ENCODE measurements at regions not wholly inside any gene's neighbourhood (a gene's known extent, or its start where the extent isn't known, plus 50 kb on each side); places are given as distances from the start of the nearest gene placed in this dataset.

GRCh38 chr3:116767726-116768125 lies 58.1 kb downstream of the TUSC7 start:
- no peak for DNase-seq (ENCODE audit: low read depth)

- DNase-seq (ENCODE audit: low read depth) = peak; percentile 61
Observed at GRCh38 chr3:116770815-116771450, 61.4 kb downstream of the TUSC7 start.

- DNase-seq (ENCODE audit: low read depth) = no peak
Observed at GRCh38 chr3:116776880-116777785, 67.6 kb downstream of the TUSC7 start.

DNA sequence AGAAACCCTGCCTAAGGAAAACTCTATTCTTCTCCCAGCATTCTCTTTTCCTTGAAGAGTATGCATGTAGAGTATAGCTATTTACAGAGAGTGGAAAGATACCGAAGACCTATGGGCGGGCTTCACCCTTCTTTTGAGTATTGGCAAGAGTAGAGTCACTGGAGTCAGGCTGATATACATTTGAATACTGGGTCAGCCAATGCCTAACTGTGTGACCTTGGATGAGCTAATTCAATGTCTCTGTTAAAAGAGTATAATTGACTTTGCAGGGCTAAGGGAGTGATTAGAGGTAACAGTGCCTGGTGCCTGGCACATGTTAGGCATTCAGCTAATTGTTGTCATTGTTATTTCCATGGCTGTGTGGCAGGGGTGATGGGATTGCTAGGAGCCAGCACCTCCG lies 75.6 kb downstream of the TUSC7 start:
- no peak for DNase-seq (ENCODE audit: low read depth)

- no peak for DNase-seq (ENCODE audit: low read depth)
Observed at GRCh38 chr3:116802651-116803050, 93.1 kb downstream of the TUSC7 start.

DNA sequence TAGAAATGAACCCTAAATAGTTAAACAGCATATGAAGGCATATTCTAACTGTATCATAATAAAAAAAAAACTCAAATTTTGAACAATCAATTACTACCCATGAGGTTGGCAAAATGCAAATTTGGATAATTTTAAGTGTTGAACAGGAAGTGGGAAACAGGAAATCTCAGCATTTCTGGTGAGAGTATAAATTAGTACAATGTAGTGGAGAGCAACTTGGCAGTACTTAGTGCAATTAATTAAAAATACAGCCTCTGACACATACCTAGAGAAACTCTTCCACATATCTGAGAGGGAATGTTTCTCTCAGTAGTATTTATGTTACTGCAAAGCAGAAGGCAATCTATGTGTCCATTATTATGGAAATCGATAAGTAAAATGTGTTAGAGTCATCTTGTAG lies 96.8 kb downstream of the TUSC7 start:
- no peak for DNase-seq (ENCODE audit: low read depth)

DNA sequence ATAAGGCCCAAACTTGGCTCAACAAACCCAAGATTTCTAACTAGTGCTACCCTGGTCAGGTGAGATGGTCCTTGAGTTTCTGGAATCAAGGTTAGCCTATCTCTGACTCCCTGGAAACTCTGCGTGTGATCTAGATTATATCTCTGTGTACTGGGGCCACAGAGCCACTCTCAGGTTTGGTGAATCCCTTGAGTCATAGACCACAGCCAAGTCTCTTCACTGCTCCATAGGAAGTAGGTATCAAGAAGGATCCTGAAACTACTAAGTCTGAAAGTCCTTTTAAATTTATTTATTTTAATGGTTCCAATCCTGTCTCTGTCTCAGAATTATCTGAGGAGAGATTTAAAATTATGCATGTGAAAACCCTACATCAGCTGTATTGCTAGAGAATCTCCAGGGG lies 99.1 kb downstream of the TUSC7 start:
- no peak for DNase-seq (ENCODE audit: low read depth)

GRCh38 chr3:116809208-116809607 lies 99.6 kb downstream of the TUSC7 start:
- no peak for DNase-seq (ENCODE audit: low read depth)

- DNase-seq (ENCODE audit: low read depth) = no peak
Observed at GRCh38 chr3:116811754-116812153, 102.2 kb downstream of the TUSC7 start.

- DNase-seq (ENCODE audit: low read depth) = no peak
Observed at GRCh38 chr3:116812949-116813348, 103.4 kb downstream of the TUSC7 start.

- no peak for DNase-seq (ENCODE audit: low read depth)
Observed at GRCh38 chr3:116815321-116815720, 105.7 kb downstream of the TUSC7 start.

DNA sequence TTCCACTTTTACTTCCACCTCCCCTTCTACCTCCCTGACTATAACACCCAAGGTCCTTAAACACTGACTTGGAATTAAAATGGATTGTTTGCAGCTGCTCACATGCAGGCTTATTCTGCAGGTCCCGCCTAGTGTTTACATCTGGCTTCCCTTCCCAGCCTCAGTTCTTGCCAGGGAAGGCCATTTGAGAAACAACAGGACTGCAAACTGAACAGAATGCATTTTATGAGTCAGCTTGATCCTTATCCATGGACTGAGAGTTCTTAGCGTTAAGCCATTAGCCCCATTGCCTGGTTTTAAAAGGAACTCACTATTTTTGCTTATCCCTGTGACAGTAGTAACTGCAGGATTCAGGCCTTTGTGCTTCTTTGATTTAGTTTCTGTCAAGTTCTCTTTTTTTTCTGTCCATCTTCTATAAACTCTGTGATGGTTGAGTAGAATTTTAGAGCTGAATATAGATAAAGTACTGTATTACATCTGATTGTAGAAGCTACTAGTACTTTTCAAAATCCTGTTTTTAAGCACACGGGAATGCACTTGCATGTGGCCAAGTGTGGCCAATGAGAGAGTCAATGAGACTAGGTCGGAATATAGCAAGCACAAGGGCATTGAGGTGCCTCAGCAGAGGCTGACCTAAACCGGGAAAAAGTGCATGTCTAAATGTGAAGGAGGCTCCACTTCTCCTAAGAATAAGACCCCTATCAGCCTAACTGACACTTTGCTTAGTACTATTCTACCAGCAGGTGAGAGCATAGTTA lies 106.4 kb downstream of the TUSC7 start:
- peak; percentile 4 for DNase-seq (ENCODE audit: low read depth)

DNA sequence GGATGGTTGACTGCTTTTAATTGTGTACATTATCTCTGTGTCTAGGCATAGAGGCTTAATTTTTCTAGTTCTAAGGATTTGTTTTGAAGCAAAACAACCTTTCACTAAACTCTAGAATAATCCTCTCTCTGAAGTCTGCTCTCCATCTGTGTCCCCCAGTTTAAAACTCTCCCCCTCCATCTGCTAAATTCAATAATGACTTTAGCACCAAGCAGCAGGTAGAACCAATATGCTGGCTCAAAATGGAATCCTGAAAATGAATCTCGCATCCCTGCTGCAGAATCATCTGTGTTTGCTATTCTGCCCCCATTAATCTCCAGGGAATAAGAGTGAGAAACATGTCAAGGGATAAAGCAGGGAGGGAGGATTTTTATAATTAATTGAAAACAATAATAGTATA lies 111.8 kb downstream of the TUSC7 start:
- DNase-seq (ENCODE audit: low read depth) = no peak

- DNase-seq (ENCODE audit: low read depth) = no peak
Observed at GRCh38 chr3:116824208-116824607, 114.6 kb downstream of the TUSC7 start.

DNA sequence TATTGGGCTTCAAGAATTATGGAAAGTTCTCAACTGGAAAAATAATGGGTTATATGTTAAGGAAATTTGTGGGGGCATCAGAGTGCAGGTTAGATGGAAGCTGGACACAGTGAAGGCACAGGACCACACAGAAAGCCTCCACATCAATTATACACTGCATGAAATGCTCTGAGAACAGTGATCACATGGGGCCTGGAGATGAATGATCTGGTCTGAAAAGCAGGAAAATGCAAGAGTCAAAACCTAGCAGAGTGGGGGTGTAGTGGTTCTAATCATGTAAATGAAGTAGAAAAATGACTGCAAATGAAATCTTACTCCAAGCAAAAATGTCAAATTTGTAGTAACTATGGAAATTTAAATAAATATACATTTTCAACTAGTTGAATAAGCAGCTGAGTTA lies 123.6 kb downstream of the TUSC7 start:
- no peak for DNase-seq (ENCODE audit: low read depth)

DNA sequence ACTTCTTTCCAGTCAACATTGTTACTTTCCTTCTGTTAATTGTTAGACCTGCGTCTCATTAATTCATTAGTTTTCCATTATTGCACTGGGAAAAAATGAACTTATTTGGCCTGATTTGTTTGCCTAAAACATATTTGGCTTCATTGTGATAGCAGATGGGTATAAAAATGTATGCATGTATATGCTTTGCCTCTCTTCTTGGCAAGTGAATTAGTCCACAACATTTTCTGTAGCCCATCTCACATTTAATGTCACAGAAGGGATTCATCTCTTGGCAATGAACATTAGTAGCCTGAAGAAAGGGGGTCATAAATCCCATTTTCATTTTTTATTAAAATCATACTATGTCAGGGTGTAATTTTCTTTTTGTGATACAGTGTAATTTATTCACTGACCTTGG lies 125.2 kb downstream of the TUSC7 start:
- no peak for DNase-seq (ENCODE audit: low read depth)

- DNase-seq (ENCODE audit: low read depth) = no peak
Observed at GRCh38 chr3:116835658-116836057, 126.1 kb downstream of the TUSC7 start.

- DNase-seq (ENCODE audit: low read depth) = peak; percentile 11
Observed at GRCh38 chr3:116836286-116836685, 126.7 kb downstream of the TUSC7 start.

DNA sequence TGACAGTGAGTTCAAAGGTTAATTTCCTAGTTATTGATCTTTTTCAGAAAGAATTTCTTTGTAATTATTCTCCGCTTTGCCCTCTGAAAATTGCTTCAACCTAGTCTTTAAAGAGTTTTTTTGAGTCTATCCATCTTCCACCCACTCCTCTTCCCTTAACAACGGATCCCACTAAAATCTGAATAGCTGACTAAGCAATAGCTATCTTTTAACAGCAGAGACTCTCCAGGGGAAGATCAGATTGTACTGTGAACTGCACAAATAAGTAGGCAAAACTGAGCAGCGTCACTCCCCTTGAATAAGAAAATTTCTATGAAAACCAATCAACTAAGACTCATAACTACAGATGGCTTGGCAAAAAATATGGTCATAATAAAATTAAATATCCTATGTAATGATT lies 127.9 kb downstream of the TUSC7 start:
- DNase-seq (ENCODE audit: low read depth) = no peak

DNA sequence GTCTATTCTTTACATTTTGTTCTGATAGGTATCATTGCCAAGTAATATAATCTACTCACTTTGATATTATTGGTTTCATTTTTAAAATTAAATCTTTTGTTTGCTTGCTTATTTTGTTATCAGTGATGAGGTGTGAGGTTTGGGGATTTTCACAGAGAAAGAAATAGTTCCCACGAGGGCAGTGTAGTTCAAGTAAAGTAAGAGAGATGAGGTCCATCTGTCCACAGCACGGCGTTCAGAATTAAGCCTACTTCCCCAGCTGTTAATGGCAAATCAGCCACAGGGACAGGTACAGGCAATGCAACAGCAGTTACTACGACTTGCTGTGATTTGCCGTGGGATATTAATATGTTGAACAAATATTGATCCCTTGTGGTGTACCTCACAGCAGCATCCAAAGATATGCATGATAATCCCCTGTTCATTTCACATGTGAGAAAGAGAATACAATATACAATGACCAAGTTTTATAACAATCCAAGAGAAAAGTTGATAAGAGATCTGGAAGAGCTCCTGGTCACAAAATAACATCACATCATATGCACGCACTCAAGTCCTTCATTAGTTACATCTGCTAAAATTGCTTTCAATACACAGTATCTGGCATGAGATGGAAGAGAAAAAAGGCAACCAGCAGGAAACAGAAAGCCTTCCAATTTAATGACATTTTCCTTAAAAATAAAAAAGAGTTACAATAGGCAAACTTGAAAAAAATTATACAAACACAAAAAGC lies 131.6 kb downstream of the TUSC7 start:
- no peak for DNase-seq (ENCODE audit: low read depth)

GRCh38 chr3:116842254-116842957 lies 132.8 kb downstream of the TUSC7 start:
- DNase-seq (ENCODE audit: low read depth) = no peak
